GM12891 (cell line): ENCODE measurements at regions not wholly inside any gene's neighbourhood (a gene's known extent, or its start where the extent isn't known, plus 50 kb on each side); places are given as distances from the start of the nearest gene placed in this dataset.

Experiments
- PAX5 ChIP-seq: IDR thresholded peaks from 2 replicates; pipeline ENCODE4 v1.6.1; 2011; ENCODE audit warnings: low read length, moderate library complexity, mild to moderate bottlenecking; ENCODE audit not compliant: insufficient read depth, severe bottlenecking
- POLR2A ChIP-seq: IDR thresholded peaks from 2 replicates; pipeline ENCODE4 v1.6.1; 2011; ENCODE audit warnings: low read depth, low read length, control low read depth
- POLR2AphosphoS5 ChIP-seq: IDR thresholded peaks from 2 replicates; pipeline ENCODE4 v1.6.1; 2011; ENCODE audit warnings: low read depth, low read length, control low read depth
- POU2F2 ChIP-seq: IDR thresholded peaks from 2 replicates; pipeline ENCODE4 v1.6.1; 2011; ENCODE audit warnings: low read depth, mild to moderate bottlenecking, control low read depth, low read length, moderate library complexity
- TAF1 ChIP-seq: IDR thresholded peaks from 2 replicates; pipeline ENCODE4 v1.6.1; 2011; ENCODE audit warnings: low read depth, low read length, control low read depth

GRCh38 chr3:117837391-117837790, 1127.8 kb downstream of the TUSC7 start:
- TF ChIP-seq POLR2A (no peak), POLR2AphosphoS5 (no peak), POU2F2 (no peak), PAX5 (no peak), TAF1 (no peak)
